SU-DHL-6 (cell line): ENCODE measurements at regions not wholly inside any gene's neighbourhood (a gene's known extent, or its start where the extent isn't known, plus 50 kb on each side); places are given as distances from the start of the nearest gene placed in this dataset.

Experiments
- EZH2phosphoT487 ChIP-seq: fragments of 200-600 bp; sonication (generic), shearing (Covaris generic); conservative IDR thresholded peaks from 2 replicates; pipeline ENCODE4 v1.6.1; 2018; ENCODE audit warnings: mild to moderate bottlenecking, antibody characterized with exemption, low read length, moderate library complexity, mixed read lengths
- TF ChIP-seq, protein P1 (sequence below): fragments of 200-600 bp; sonication (generic); IDR thresholded peaks from one replicate; pipeline ENCODE4 v1.5.1; 2017; ENCODE audit warnings: antibody characterized with exemption, mild to moderate bottlenecking, low read length, moderate library complexity; ENCODE audit not compliant: insufficient read depth, poor library complexity, severe bottlenecking

DNA sequence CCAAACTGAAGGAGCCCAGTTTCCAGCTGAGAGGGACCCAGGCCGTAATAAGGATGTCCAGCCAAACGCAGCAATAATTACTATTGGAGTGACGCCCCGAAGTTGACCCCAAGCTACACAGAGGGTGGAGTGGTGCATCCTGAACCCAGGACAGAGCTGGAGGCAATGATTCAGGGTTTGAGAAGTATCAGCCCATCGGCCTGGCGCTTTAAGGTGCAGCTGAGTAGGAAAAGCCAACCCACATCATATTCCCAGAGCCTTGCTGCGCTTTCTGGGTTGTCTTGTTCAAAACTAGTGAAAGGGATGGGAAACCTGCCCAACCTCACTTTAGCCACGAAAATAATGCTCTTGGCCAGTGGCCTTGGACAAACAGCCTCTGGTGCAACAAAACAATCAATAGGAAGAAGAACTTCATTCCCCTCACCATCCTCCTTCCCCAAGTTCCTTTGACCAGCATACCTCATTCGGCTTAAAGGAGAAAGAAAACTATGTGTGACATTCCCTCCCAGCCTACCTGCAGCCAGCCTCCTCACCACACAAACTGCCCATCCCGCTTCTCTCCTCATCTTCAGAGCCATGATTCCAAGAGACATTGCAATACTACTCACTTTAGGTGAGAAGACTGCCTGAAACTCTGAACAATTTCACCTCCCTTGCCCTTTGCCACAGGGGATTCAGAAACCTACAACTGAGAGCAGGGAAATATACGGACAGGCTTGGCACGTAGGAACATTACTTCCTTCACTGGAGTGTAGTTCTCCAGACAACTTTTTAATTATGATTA, 217.2 kb upstream of the MKLN1 start:
- TF ChIP-seq, protein P1, sequence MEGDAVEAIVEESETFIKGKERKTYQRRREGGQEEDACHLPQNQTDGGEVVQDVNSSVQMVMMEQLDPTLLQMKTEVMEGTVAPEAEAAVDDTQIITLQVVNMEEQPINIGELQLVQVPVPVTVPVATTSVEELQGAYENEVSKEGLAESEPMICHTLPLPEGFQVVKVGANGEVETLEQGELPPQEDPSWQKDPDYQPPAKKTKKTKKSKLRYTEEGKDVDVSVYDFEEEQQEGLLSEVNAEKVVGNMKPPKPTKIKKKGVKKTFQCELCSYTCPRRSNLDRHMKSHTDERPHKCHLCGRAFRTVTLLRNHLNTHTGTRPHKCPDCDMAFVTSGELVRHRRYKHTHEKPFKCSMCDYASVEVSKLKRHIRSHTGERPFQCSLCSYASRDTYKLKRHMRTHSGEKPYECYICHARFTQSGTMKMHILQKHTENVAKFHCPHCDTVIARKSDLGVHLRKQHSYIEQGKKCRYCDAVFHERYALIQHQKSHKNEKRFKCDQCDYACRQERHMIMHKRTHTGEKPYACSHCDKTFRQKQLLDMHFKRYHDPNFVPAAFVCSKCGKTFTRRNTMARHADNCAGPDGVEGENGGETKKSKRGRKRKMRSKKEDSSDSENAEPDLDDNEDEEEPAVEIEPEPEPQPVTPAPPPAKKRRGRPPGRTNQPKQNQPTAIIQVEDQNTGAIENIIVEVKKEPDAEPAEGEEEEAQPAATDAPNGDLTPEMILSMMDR, result no peak
- no peak for TF ChIP-seq EZH2phosphoT487
